A204.1 (cell line): ENCODE measurements at regions not wholly inside any gene's neighbourhood (a gene's known extent, or its start where the extent isn't known, plus 50 kb on each side); places are given as distances from the start of the nearest gene placed in this dataset.

Experiments used
- FAIRE-seq: peaks from 2 replicates; lab custom pipeline; 2012; peaks lifted over from hg19 to GRCh38; lab: Jason Lieb, UNC

DNA sequence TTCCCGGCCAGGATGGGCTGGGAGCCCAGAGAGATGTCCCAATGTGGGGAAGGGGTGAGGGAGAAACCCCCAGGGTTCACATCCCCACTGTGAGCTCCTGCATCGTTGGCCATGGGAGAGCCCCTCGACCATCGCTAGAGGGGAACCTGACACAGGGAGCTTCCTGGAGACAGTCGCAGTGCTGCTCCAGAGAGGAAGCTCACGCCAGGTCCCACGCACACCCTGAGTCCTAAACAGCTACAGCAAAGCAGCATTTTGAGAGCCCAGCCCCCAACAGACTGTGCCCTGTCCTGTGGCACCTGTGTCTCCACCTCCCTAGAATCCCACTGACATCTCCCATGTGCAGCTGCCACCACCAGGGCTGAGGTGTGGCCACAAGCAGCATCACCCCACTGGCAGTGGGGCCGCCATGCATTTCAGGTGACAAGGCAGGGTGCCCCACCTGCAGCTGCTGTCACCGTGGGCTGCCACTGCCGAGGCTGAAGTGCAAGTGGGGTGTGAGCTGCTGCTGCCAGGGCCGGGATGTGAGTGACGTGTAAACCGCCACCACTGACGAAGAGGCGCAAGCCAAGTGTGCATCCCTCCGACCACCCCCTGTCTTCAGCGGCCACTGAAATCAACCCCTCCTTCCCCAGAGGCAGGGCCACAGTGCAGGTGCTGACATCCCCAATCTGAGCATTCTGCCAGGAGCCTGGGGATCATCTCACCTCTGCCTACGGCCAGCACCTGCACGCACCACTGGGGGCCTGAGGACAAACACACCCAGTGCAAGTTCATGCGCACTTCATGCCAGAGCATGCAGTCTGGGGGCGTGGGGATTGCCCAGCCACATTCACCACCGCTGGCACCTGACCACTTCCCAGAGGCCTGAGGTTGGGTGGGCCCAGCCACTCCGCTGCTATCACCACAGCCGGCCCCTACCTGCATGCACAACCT, 467.7 kb upstream of the SALL3 start:
- FAIRE-seq: no peak

- no peak for FAIRE-seq
These were observed 464.5 kb upstream of the SALL3 start for GRCh38 chr18:78514910-78515670.

- no peak for FAIRE-seq
These were observed 462.3 kb upstream of the SALL3 start for GRCh38 chr18:78517328-78517727.

DNA sequence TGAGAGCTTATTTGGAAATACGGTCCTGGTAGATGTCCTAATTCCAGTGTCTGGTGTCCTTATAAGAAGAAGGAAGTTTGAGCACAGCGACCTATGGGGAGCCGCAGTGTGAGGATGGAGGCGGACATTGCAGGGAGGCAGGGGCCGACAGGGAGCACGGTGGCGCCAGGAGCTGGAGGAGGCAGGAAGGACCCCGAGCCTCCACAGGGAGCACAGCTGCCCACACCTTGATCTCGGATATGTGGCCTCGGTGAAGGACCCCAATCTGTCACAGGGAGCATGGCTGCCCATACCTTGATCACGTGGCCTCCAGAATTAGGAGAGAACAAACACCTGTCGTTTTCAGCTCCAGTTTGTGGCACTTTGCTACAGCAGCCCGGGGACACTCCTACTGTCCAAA, 461.6 kb upstream of the SALL3 start:
- no peak for FAIRE-seq

DNA sequence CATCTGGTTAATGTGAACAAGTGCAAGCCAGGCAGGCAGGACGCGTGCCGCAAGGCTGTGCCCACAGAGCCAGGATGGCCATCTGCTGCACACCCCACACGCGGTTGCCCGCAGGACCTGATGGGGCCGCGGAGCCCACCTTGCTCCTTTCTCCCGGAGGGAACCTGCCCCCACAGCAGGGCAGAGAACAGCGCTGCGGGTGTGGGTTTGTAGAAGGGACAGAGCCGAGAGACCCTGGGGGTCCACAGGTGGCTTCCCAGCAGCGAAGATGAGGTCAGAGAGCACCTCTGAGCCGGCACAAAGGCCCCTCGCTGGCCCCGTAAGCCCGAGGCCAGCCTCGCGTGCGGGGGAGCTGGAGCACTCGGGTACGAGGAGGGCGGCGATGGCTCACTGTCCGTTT, 460.8 kb upstream of the SALL3 start:
- no peak for FAIRE-seq

DNA sequence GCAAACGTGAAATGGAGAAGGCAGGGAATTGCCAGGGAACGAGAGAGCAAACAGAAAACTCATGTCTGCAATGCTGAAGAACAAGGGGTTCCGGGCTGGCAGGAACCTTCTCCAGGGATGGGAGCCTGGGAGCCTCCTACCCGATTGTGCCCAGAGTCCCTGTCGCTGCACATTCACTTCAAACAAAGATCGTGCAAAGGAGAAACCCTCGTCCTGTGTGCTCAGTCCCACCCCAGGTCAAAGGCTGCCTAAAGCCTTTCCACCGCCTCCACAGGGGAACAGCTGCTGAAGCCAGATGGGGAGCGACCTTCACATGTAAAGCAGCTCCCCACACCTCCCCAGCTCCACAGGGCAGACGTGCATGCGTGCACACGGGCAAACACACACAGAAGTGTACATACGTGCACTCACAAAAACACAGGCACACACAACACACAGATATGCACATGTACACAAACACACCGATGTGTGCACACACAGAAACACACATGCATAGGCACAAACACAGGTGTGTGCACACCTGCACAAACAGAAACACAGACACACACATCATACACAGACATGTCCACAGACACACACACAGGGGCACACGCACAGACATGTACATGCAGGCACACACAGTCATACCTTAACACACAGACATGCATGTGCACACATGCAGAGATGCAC, 460.1 kb upstream of the SALL3 start:
- no peak for FAIRE-seq

- no peak for FAIRE-seq
These were observed 458.5 kb upstream of the SALL3 start for GRCh38 chr18:78521136-78521535.

DNA sequence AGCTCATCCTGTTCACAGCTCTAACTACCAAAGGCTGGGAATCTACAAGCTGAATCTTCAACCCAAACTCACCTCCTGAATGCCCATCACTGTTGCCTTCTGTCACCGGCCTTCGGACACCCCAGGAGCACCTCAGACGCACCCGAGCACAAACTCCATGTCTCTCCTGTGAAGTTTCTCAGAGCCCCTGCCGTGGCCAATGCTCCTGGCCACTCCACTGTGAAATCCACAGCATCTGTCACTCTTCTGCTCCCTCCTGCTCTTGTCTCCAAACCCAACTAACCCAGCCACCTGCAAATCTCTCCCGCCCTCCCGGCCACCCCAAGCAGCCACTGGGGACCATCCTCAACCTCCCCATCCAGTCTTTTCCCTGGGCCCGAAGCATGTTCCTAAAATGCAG, 457.9 kb upstream of the SALL3 start:
- FAIRE-seq: no peak

DNA sequence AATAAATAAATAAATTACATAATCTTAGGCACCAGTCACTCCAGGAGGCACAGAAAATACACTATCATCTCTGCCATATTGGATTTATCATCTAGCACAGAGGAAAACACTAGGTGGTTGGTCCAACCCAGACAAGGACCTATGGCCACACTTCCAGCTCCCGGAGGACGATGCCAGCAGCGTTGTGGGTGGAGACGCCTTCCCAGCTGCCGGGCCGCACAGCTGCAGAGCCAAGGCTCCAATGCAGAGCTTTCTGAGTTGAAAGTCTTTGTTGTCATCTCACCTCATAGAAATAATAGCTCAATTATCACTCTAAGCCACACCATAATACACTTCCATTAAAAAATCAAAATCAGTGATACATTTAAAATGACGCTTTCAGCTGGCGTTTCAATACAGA, 457.1 kb upstream of the SALL3 start:
- FAIRE-seq: no peak

DNA sequence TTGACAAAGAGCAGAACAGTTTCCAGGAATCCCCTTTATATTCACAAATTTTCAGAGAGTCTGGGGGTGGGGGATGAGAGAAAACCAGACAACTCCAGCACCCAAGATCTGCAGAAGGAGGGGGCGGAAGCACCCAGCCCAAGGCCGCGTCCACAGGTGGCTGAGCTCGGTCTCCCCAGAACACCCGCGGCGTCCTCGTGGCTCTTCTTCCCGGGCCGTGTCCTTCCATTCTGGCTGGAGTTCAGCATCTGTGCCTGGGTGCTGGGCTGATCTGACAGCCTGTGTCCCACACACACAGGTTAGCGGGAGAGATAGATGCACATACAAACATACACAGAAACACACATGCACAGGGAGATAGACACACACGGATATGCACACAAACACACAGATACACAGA, 455.8 kb upstream of the SALL3 start:
- FAIRE-seq: no peak

DNA sequence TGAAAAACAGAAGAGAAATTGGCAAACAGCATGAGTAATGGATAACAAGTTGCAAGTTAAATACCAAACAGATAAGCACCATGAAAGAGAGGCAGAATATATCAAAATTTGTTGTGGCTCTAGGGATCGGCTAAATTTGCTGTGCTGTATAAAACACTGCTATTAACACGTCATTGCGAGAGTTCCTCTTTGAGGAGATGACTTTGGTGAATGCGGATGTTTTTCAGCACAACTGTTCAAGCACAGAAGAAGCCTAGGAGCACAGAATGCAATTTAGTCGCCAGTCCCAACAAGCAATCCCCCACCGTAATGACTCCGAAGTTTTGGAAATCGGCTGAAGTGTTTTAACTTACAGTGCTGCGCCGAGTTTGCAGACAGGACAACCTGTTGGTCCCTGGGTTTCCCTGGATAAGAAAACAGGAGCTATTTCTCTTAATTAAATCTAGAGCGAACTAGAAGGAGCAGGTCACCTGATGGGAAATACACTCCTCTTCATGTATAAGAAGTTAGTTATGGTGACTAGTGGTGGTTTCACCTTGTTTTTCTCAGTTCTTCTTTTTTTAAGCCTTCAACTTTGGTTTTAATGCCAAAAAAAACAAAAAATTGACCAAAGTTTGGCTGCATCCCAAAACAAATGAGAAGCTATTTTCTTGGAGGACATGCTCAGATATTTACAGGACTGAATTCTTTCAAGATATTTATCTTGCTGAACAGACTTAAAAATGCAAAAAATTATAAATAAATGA, 454.1 kb upstream of the SALL3 start:
- no peak for FAIRE-seq

- no peak for FAIRE-seq
These were observed 453.3 kb upstream of the SALL3 start for GRCh38 chr18:78526275-78526674.

GRCh38 chr18:78526923-78527711, 452.5 kb upstream of the SALL3 start:
- no peak for FAIRE-seq

DNA sequence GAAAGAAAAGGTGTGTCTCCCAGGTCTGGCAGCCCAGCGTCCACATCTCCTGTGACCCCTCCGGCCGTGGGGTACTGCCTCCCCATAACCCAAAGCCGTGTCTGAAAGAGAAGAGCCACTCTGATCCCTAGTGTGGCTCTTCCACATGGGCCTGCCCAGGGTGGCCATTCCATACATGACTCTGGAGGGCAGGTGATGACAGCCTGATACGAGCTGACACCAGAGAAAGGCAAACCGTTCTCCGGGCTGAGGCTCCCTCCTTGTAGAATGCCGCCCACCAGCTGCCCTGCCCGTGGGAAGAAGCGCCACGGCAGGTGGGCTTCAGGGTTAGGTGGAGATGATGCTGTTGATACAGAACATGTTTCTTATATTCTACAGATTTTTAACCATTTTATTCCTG, 451.6 kb upstream of the SALL3 start:
- no peak for FAIRE-seq

DNA sequence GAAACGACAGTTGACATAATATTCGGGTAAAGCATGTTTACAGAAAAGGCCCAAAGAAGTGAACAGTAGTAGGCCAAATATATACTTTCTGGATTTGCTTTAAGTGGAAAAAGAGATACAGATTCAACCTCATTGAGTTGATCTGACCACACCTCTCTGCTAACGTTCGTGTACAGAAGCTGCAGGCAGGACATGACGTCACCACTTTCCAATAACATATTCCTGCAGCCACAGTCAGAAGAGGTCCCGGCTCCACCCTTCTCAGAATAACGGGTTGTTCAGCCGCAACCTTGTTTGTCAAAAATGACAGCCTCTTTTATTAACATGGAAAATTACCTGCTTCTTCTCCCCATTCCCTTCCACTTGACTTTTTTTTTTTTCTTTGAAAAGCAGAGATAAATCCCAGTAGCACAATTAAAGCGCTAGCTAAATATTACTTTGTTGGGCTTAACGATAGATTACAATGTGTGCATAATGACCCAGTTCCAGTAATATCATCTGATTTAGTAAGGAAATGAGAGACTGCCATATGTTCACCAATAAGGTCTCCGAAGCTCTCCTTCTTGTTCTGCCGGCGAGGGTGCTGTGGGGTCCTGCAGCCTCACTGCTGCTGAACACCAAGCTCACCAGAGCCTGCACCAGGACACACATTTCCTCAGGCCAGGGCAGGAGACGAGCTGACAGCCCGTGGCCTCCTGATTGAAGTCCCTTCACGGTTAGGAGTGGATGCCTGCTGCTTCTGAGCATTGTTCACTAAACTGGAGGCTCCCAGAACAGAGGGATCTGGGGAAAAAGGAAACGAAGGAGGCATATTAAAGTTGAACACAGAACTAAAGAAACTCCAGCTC, 451.0 kb upstream of the SALL3 start:
- FAIRE-seq: no peak

DNA sequence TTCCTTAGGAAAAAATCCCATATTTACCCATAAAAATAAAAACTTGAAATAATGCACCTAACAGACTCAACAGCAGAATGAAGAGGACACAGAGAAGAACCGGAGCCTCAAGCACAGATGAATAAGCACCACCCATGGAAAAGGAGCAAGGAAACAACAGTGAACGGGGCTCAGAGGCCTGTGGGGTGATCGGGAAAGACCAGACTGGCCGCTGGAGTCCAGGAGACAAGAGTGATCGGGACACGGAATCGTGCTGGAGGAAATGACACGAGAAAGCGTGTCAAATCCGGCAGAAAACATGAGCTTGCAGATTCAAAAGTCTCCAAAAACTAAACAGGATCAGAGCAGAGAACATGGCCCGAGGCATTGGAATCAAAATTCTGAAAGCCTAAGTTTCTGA, 448.0 kb upstream of the SALL3 start:
- FAIRE-seq: no peak

DNA sequence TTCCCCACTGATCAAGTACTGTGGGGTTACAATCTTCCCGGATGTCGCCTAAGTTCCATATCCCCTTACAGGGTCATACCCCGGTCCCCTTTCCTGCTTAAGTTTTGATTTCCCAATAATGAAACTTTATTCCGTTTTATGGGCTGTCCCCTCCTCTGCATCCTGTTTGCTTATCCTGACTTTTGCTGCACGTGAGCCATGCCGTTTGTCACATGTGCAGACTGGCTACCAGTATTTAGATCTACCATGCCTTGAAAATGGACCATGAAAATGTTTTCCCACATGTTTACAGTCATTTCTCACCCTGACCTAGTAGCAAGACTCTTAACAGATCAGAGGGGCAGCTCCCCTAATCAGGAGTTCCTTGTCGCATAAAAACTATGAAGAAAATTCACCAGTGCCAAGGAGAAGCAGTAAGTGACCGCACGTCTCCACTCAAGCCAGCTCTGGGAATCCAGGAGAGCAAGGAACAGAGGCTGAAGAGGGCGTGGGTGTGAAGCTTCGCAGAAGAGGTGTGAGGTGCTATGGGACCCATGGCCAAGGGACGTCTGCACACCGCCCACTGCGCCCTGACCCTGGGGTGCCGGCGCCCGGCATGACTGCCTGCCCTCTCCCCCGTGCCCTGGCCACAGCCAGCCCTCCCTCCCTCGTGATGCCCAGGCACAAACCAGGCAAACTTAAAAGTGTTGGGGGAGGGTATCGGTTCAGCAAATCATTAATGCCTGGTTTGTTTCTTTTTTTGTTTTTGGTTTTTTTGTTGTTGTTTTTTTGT, 440.8 kb upstream of the SALL3 start:
- no peak for FAIRE-seq

GRCh38 chr18:78540636-78541529, 438.7 kb upstream of the SALL3 start:
- no peak for FAIRE-seq

DNA sequence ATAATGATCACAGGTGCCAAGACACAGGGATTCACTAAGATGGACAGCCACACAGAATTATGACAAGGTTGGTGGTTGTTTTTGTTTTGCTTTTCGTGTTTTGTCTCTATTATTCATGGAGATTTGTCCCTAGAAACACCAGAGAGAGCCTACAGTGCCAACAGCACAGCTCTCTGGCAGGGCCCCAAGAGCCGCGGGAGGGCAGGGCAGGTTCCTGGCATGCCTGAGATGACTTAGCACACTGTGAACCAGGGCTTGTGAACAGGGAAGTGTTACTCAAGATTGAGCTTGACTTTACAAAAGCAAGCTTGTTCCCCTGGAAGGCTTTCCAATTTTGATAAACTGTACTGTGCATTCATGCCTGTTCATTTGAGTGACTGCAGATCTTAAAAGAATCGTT, 437.4 kb upstream of the SALL3 start:
- no peak for FAIRE-seq
